ENCODE measurements at regions not wholly inside any gene's neighbourhood (a gene's known extent, or its start where the extent isn't known, plus 50 kb on each side); places are given as distances from the start of the nearest gene placed in this dataset.
"Not testable (repeated sequence)": the region's sequence is repeated elsewhere in the genome, so short reads cannot be mapped to it uniquely, and the experiment has no call there.

GRCh38 chr7:10577866-10578374 is 395.8 kb upstream of the PHF14 start:
- DNase-seq (ENCODE audit: low read depth, low spot score) = no peak

- DNase-seq (ENCODE audit: low read depth, low spot score) = no peak
Observed at GRCh38 chr7:10579561-10579960, 394.1 kb upstream of the PHF14 start.

GRCh38 chr7:10584886-10585285 is 388.8 kb upstream of the PHF14 start:
- no peak for DNase-seq (ENCODE audit: low read depth, low spot score)

- no peak for DNase-seq (ENCODE audit: low read depth, low spot score)
Observed at GRCh38 chr7:10588084-10588483, 385.6 kb upstream of the PHF14 start.

GRCh38 chr7:10592604-10593003 is 381.1 kb upstream of the PHF14 start:
- no peak for DNase-seq (ENCODE audit: low read depth, low spot score)

- no peak for DNase-seq (ENCODE audit: low read depth, low spot score)
Observed at GRCh38 chr7:10593080-10593479, 380.6 kb upstream of the PHF14 start.

- no peak for DNase-seq (ENCODE audit: low read depth, low spot score)
Observed at GRCh38 chr7:10596827-10597226, 376.8 kb upstream of the PHF14 start.

DNA sequence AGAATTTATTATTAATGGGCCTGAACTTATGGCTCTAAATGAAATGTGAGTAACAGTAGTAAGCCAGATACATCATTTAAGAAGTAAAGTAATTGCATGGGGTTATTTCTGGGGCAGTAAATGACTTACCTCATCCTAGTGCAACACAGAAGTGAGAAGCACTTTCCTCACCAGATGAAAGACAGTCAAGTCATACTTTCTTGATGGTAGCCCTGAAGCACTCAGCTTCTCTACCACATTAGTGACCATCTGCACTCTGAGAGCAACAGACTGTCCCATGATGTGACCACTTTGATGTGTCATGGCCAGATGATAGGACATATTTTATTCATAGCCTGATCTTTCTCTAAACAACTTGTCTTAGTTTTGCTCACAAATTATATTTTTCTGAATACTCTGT is 369.5 kb upstream of the PHF14 start:
- no peak for DNase-seq (ENCODE audit: low read depth, low spot score)

- no peak for DNase-seq (ENCODE audit: low read depth, low spot score)
Observed at GRCh38 chr7:10612950-10613349, 360.7 kb upstream of the PHF14 start.

GRCh38 chr7:10618953-10619352 is 354.7 kb upstream of the PHF14 start:
- DNase-seq (ENCODE audit: low read depth, low spot score) = peak; percentile 12

GRCh38 chr7:10632712-10633111 is 341.0 kb upstream of the PHF14 start:
- no peak for DNase-seq (ENCODE audit: low read depth, low spot score)

- no peak for DNase-seq (ENCODE audit: low read depth, low spot score)
Observed at GRCh38 chr7:10634239-10634638, 339.4 kb upstream of the PHF14 start.

- DNase-seq (ENCODE audit: low read depth, low spot score) = no peak
Observed at GRCh38 chr7:10637991-10638390, 335.7 kb upstream of the PHF14 start.

DNA sequence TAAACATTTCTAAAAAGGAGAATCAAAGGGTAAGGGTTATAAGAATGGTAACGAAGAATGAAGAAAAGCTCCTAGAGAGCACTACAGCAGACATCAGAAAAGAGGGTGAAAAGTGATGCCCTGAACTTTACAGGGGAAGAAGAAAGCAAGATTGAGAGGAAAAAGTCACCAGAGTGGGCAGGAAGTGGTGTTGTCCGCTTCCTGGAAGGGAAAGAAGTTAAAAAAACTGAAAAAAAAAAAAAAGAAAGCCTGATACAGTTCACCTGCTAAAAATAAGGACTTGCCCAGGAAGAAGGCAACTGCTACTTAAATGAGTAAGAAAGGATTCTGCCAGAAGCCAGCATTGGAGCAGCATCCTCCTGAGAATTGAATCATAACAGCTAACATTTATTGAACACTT is 330.1 kb upstream of the PHF14 start:
- DNase-seq (ENCODE audit: low read depth, low spot score) = no peak

DNA sequence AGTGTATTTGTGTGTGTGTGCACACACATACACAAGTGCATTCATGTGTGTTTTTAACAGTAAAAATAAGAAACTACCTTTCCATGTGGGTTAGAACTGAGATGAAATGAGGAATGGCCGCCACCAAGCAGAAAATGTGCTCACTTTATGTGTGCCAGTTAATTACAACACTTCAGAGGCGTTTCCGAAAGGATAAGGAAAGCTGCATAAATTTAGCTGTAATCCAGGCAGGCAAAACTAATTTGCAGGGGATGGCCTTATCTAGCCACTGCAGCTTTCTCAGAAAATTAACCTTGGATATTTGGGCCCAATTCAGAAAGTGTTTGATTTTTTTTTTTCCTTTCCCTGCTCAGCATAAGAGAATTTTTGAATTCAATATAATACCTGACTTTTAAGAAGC is 328.8 kb upstream of the PHF14 start:
- no peak for DNase-seq (ENCODE audit: low read depth, low spot score)

GRCh38 chr7:10646194-10646593 is 327.5 kb upstream of the PHF14 start:
- no peak for DNase-seq (ENCODE audit: low read depth, low spot score)

- DNase-seq (ENCODE audit: low read depth, low spot score) = no peak
Observed at GRCh38 chr7:10648289-10648688, 325.4 kb upstream of the PHF14 start.

DNA sequence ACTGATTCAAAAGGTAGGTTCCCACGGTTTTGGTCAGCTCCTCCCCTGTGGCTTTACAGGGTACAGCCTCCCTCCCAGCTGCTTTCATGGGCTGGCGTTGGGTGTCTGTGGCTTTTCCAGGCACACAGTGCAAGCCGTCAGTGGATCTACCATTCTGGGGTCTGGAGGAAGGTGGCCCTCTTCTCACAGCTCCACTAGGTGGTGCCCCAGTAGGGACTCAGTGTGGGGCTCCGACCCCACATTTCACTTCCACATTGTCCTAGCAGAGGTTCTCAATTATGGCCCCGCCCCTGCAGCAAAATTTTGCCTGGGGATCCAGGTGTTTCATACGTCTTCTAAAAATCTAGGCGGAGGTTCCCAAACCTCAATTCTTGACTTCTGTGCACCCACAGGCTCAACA is 324.6 kb upstream of the PHF14 start:
- not testable (repeated sequence) for DNase-seq (ENCODE audit: low read depth, low spot score)

DNA sequence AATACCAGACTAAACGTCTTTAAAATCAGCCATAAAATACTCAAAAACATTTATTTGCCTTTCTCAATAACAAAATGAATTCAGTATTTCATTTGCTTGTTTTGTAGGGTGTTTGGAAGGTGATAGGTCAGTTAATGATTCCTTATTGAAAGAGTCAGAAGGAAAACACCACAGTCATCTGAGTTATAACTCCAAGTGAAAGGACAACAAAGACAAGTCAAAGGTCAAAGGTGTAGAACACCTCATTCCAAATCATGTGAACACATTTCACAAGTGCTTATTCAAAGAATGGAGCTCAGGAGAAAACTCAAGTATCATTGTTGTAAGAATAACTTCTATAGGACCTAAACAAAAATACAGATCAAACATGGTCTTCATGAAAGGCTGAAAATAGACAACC is 318.6 kb upstream of the PHF14 start:
- no peak for DNase-seq (ENCODE audit: low read depth, low spot score)

- DNase-seq (ENCODE audit: low read depth, low spot score) = peak; percentile 33
Observed at GRCh38 chr7:10657201-10657600, 316.5 kb upstream of the PHF14 start.

DNA sequence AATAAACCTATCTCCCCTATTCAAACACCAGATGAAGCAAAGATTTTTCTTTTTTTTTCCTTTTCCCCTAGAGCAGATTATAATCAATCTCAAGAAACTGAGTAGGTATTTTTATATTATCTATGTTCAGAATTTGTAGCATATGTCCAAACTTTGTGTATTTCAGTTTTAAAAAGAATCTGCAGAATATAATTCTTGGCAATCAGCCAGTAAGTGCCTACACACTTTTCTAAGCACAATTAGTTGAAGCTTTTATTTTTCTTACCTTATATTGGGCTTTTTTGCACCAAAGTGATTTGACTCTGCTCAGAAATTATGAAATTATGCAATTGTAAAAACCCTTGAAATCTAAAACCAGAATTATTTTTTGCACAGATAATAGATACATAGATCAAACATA is 315.8 kb upstream of the PHF14 start:
- DNase-seq (ENCODE audit: low read depth, low spot score) = no peak

GRCh38 chr7:10662491-10662890 is 311.2 kb upstream of the PHF14 start:
- no peak for DNase-seq (ENCODE audit: low read depth, low spot score)

DNA sequence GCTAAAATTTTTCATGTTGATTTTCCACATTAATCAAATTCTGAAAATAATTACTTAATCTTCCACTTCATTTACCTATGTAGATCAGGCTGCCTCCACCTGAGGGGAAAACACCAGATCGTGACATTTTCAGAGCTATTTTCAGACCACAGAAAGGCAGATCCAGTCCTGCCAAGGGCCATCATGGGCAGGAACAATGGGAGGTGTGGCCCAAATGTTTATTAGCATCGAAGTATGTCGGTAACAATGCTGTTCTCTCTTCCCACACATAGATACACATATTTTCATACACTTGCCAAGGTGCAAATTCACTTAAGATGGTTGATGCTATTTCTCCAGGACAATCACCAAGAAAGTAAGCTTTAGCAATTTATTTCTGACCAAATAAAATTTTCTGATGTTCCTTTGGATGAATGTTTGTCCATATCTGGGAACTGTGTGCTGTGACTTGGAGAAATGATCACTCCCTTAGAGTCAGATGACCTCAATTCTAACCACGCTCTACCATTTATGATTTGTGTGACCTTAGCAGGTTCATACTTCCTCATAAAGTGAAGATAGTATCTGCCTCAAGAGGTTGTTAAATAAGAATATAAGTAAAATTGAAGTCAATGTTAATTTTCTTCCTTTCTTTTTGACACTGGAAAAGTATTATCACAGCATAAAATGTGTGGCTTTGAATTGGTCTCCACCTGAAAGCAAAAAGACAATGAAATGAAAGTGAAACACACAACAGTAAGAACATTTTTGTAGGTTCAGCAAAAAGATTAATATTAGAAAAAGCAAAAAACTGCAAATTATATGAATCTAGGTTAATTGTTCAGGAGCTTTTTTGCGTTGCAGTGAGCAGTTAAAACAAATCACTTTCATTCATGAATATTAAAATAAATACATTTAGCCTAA is 310.4 kb upstream of the PHF14 start:
- DNase-seq (ENCODE audit: low read depth, low spot score) = no peak

Measured in iPS DF 19.7 (cell line).